Brain microvascular endothelial cell (primary cell): ENCODE measurements at regions not wholly inside any gene's neighbourhood (a gene's known extent, or its start where the extent isn't known, plus 50 kb on each side); places are given as distances from the start of the nearest gene placed in this dataset.

Experiments used
- DNase-seq: peaks from one replicate; pipeline ENCODE4 v3.0.0-alpha.2; 2020
- H3K27ac ChIP-seq: fragments of 250-450 bp; sonication (Bioruptor Pico); 2 replicates; pipeline ENCODE4 v1.5.1; 2020; ENCODE audit warnings: mild to moderate bottlenecking, moderate library complexity
- H3K27me3 ChIP-seq: fragments of 250-450 bp; sonication (Bioruptor Pico); replicated peaks from 2 replicates; pipeline ENCODE4 v1.5.1; 2020; ENCODE audit warnings: mild to moderate bottlenecking
- H3K36me3 ChIP-seq: fragments of 250-450 bp; sonication (Bioruptor Pico); replicated peaks from 2 replicates; pipeline ENCODE4 v1.5.1; 2020; ENCODE audit warnings: mild to moderate bottlenecking
- H3K4me3 ChIP-seq: 2 replicates; pipeline ENCODE4 v1.5.1; 2011; ENCODE audit warnings: low read depth, mild to moderate bottlenecking, control low read depth, low read length, moderate library complexity
- CTCF ChIP-seq: IDR thresholded peaks from 2 replicates; pipeline ENCODE4 v1.5.1; 2011; ENCODE audit warnings: low read depth, mild to moderate bottlenecking, moderate library complexity, low read length, control low read depth, inconsistent platforms; ENCODE audit errors: missing control alignments
- in situ Hi-C: cut with HindIII; loops from 2 replicates; pipeline ENCODE4 v1.10.0; 2017; ENCODE audit warnings: low sequenced_read_pairs, low pct_ligation_motif_present

DNA sequence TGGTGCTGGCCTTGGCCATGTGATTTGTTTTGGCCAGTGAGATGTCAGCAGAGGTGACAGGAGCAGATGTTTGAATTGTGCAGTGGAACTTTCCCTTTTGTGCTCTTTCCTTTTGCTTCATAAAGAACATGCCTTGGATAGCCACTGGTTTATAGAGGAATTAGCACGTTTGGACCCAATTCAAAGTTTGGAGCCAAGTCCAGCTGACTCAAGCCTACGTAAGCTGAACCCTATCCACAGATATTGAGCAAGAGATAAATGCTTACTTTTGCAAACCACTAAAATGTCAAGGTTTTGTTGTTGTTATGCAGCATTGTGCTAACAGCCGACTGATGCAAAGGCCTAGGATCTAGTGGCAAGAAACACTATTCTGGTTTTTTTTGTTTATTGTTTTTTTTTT, 230.9 kb upstream of the CITED2 start:
- Histone ChIP-seq H3K27me3 (no peaks in the 10 kb centered on the region), H3K4me3 (no peak overlapping the region), H3K36me3 (no peaks in the 10 kb centered on the region), H3K27ac (no peak overlapping the region)
- in situ Hi-C loops: no loop called here
- TF ChIP-seq CTCF: no peak
- peak; percentile 72 for DNase-seq

- Histone ChIP-seq H3K27ac (no peak overlapping the region), H3K36me3 (no peaks in the 10 kb centered on the region), H3K4me3 (no peak overlapping the region), H3K27me3 (no peaks in the 10 kb centered on the region)
- DNase-seq: no peak
- TF ChIP-seq CTCF: no peak
- in situ Hi-C loops: no loop called here
These were observed 229.1 kb upstream of the CITED2 start for GRCh38 chr6:139603581-139603980.

DNA sequence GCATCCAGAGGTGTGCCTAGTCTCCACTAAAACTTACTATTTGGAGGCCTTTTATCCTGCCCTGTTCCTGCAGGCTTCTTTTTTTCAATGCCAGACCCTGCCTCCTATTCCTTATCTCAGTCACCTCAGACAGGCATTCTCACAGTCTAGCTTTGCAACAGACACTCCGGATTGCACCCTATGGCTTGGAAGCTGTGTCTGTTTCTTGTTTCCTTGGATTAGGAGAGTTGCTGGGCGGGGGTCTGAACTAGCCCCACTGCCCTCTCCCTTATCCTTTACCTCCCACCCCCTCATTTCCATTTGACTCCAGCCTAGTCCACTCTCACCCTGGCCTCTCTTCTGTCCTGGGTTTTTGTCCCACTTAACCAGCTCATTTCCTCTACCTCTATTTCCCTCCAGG, 228.1 kb upstream of the CITED2 start:
- H3K27me3 ChIP-seq: no peaks in the 10 kb centered on the region
- no peak overlapping the region for H3K27ac ChIP-seq
- H3K36me3 ChIP-seq: no peaks in the 10 kb centered on the region
- in situ Hi-C loops: no loop called here
- H3K4me3 ChIP-seq: no peak overlapping the region
- TF ChIP-seq CTCF: no peak
- DNase-seq: no peak

DNA sequence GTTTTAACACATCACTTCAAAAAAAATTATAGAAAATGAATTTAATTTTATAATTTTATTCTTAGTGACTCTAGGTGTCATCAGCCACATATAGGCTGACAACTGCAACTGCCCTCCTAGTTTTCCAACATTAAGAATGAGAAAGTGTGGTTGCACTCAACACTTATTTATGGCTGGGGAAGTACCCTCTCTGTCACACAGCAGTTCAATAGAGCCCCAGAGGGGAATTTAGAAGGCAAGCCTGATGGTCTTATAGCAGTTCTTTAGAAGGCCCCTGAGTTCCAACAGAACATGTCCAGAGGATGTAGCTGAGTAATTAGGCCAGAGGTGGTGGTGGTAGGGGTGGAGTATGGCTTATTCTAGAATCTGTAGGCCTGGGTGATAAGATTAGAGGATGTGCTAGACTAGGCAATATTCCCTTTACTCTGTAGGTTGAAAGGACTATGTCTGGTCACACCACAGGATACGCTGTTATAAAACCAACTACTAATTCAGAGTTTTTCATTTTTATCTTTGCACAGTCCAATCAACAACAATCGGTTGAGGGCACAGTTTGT, 226.5 kb upstream of the CITED2 start:
- no peak for DNase-seq
- Histone ChIP-seq H3K27me3 (no peaks in the 10 kb centered on the region), H3K36me3 (no peaks in the 10 kb centered on the region), H3K4me3 (no peak overlapping the region), H3K27ac (no peak overlapping the region)
- TF ChIP-seq CTCF: no peak
- in situ Hi-C loops: no loop called here

GRCh38 chr6:139600343-139600742, 225.9 kb upstream of the CITED2 start:
- no peak for TF ChIP-seq CTCF
- in situ Hi-C loops: no loop called here
- Histone ChIP-seq H3K36me3 (no peaks in the 10 kb centered on the region), H3K4me3 (no peak overlapping the region), H3K27me3 (no peaks in the 10 kb centered on the region), H3K27ac (no peak overlapping the region)
- no peak for DNase-seq
